ENCODE measurements at regions not wholly inside any gene's neighbourhood (a gene's known extent, or its start where the extent isn't known, plus 50 kb on each side); places are given as distances from the start of the nearest gene placed in this dataset.

- Histone ChIP-seq H3K4me3 (ENCODE audit: low read depth, low read length) (no peak overlapping the region), H3K36me3 (ENCODE audit: control insufficient read depth, insufficient read depth, low read length) (no peaks in the 10 kb centered on the region), H3K27me3 (ENCODE audit: control insufficient read depth, insufficient read depth, low read length) (no peaks in the 10 kb centered on the region)
- no peak for DNase-seq (ENCODE audit: low read depth)
- no peak for TF ChIP-seq CTCF (IDR thresholded peaks at IDR 0.05; ENCODE audit: insufficient read depth, low read depth, low read length)
- CTCF ChIA-PET = interaction anchor here (0.8 kb wide), 1 partner anchor 10 kb away, joined by 3 read pairs; no protein-coding TSS in a partner anchor
- POLR2A ChIA-PET = no interaction called here
These were observed 594.0 kb upstream of the CCDC54 start for GRCh38 chr3:106783231-106783630.

- ChIA-PET CTCF (no interaction called here), POLR2A (no interaction called here)
- no peaks in the 10 kb centered on the region for H3K27me3 ChIP-seq (ENCODE audit: control insufficient read depth, insufficient read depth, low read length)
- TF ChIP-seq CTCF (IDR thresholded peaks at IDR 0.05; ENCODE audit: insufficient read depth, low read depth, low read length) = no peak
- DNase-seq (ENCODE audit: low read depth) = no peak
- H3K4me3 ChIP-seq (ENCODE audit: low read depth, low read length) = no peak overlapping the region
- no peaks in the 10 kb centered on the region for H3K36me3 ChIP-seq (ENCODE audit: control insufficient read depth, insufficient read depth, low read length)
These were observed 588.0 kb upstream of the CCDC54 start for GRCh38 chr3:106789276-106789675.

- CTCF ChIA-PET = no interaction called here
- Histone ChIP-seq H3K36me3 (ENCODE audit: control insufficient read depth, insufficient read depth, low read length) (no peaks in the 10 kb centered on the region), H3K4me3 (ENCODE audit: low read depth, low read length) (no peak overlapping the region), H3K27me3 (ENCODE audit: control insufficient read depth, insufficient read depth, low read length) (no peaks in the 10 kb centered on the region)
- no peak for DNase-seq (ENCODE audit: low read depth)
- TF ChIP-seq CTCF (IDR thresholded peaks at IDR 0.05; ENCODE audit: insufficient read depth, low read depth, low read length) = no peak
- POLR2A ChIA-PET = no interaction called here
These were observed 584.5 kb upstream of the CCDC54 start for GRCh38 chr3:106792716-106793115.

GRCh38 chr3:106794442-106794841 is 582.8 kb upstream of the CCDC54 start:
- H3K4me3 ChIP-seq (ENCODE audit: low read depth, low read length) = no peak overlapping the region
- POLR2A ChIA-PET = interaction anchor here (0.6 to 0.7 kb wide), 2 partner anchors 17 to 45 kb away, joined by 5 to 14 read pairs; no protein-coding TSS in a partner anchor
- no peak for DNase-seq (ENCODE audit: low read depth)
- no peak for TF ChIP-seq CTCF (IDR thresholded peaks at IDR 0.05; ENCODE audit: insufficient read depth, low read depth, low read length)
- no peaks in the 10 kb centered on the region for H3K27me3 ChIP-seq (ENCODE audit: control insufficient read depth, insufficient read depth, low read length)
- no peaks in the 10 kb centered on the region for H3K36me3 ChIP-seq (ENCODE audit: control insufficient read depth, insufficient read depth, low read length)
- CTCF ChIA-PET = interaction anchor here (0.7 kb wide), 1 partner anchor 28 kb away, joined by 3 read pairs; no protein-coding TSS in a partner anchor

- CTCF ChIA-PET = no interaction called here
- Histone ChIP-seq H3K27me3 (ENCODE audit: control insufficient read depth, insufficient read depth, low read length) (no peaks in the 10 kb centered on the region), H3K36me3 (ENCODE audit: control insufficient read depth, insufficient read depth, low read length) (no peaks in the 10 kb centered on the region), H3K4me3 (ENCODE audit: low read depth, low read length) (no peak overlapping the region)
- POLR2A ChIA-PET = no interaction called here
- no peak for DNase-seq (ENCODE audit: low read depth)
- TF ChIP-seq CTCF (IDR thresholded peaks at IDR 0.05; ENCODE audit: insufficient read depth, low read depth, low read length) = no peak
These were observed 581.7 kb upstream of the CCDC54 start for GRCh38 chr3:106795553-106795952.
